NCI-H2171 (cell line): ENCODE measurements at regions not wholly inside any gene's neighbourhood (a gene's known extent, or its start where the extent isn't known, plus 50 kb on each side); places are given as distances from the start of the nearest gene placed in this dataset.

ENCODE experiments used
- DNase-seq: peaks from one replicate; lab custom pipeline; 2025; lab: John Stamatoyannopoulos, UW

- no peak for DNase-seq
Measured at GRCh38 chr6:8530785-8531435, 95.6 kb upstream of the SLC35B3 start.

DNA sequence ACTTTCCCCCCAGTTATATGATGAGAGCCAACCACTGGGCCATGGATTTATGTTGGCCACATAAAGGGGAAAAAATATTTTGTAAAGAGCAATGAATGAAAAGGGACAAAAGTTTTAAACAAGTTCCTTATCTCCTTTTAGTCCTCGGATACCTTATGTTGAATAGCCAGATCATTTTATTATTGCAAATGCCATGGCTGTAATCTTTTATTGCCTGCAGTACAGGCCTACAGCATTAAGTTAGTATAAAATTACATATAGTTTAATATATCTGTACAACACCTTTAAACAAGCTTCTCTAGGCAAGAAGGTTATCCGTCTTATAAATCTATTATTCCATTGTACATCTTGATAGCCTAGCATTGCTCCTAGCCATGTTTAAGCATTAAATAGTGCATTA is 93.9 kb upstream of the SLC35B3 start:
- no peak for DNase-seq

GRCh38 chr6:8527818-8528217 is 92.5 kb upstream of the SLC35B3 start:
- DNase-seq = no peak

DNA sequence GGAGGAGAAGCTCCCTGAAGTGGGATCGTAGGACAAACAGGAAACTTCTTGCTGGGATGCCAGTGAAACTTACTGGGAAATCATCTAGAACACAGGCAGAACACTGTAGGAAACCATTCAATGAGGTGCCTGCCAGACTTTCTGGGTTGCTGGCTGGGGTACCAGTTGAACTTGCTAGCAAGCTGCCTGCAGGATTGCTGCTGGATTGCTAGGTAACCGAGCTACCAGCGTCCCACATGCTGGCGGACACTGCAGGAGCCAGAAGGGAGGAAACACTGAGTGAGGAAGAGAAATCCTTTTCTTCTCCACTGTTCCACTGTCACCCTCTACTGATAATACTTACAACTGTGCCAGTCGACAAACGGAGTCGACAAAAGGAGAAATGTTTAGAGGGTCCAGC is 91.3 kb upstream of the SLC35B3 start:
- DNase-seq = no peak

DNA sequence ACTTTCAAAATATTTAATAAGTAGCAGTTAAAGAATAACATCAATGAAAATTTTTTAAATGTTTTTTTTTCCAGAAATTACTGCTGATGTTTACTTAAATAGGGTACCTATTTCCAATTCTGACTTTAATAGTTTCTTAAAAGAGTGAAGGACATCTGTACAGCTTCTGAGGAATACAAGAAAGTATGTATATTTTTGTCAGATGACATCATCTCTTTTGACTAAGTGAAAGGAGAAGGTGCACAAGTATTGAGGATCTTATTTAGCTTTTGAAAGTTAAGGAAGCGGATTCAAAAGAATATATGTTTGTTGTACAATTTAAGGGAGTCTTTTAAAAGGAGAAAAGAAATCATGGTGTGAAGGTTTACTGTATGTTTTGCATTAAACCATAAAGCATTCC is 90.0 kb upstream of the SLC35B3 start:
- DNase-seq = no peak

DNA sequence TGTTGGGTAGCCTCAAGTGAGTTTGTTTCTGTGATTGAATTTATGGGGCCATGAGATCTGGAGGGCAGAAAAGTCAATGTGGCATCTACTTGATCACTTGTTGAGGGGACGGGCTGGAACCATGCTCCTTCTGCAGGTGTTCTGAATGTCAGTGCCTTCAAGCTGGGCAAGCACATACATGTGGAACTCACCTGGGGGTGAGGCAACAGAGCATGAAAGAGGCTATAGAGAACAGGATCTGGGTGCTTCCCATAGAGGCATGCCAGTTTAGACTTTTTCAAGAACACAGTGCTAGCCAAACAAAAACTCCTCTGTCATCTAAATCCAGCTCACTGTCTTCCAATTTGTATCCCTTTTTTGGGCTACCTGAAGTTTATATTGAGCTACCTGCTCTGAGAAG is 77.8 kb upstream of the SLC35B3 start:
- no peak for DNase-seq

DNA sequence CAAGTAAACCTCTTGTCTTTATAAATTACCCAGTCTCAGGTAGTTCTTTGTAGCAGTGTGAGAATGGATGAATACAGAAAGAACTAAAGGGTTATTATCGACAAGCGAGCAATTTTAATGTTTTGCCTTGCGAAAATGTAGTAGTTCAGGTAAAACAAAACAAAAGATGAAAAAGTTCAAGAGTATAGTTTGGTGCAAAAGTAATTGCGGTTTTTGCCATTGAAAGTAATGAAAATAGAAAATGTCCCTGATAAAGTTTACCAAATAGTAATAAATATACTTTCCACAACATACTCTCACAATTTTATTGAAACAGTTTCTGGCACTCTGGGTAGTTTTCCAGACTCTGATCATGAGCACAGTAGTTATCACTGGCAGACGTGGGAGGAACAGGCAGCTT is 71.9 kb upstream of the SLC35B3 start:
- DNase-seq = no peak

DNA sequence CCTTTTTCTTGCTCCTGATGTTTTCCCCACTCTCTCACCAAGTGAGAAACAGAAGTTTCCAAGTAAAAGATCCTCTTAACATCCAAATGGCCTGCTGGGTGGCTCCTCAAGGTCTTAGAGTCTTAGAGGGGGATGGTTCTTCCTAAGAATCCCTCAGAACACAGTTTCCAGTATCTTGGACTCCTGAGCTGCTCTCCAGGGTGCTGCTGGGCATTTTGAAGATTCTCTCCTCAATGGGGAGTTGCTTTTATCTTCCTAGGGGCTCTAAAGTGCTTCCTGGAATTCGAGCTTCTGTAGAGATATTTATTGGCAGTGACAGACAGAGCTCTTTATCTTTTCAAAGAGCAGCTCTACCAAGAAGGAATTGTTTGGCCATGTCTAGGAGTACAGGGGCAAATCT is 70.8 kb upstream of the SLC35B3 start:
- no peak for DNase-seq

- DNase-seq = no peak
Measured at GRCh38 chr6:8499540-8499939, 64.2 kb upstream of the SLC35B3 start.

DNA sequence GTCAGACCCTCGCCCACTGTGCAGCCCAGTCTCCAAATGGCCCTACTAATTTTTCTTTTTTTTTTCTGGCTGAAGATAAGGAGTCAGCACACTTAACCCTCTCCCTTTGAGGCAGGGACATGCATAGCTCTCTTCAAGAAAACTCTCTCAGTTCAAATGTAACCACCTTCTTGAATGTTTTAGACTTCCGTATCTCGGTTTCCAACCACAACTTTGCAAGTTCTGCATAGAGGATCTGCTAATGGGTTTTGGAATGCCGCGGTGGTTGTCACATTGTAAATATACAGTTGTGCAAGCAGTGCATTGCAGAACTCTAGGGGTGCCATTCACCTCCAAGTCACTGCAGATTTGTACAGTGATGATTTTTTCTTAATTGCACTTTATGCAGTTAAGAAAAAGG is 59.4 kb upstream of the SLC35B3 start:
- no peak for DNase-seq

GRCh38 chr6:8492536-8493133 is 57.3 kb upstream of the SLC35B3 start:
- DNase-seq = no peak
